Hepatocyte (in vitro differentiated cells): ENCODE measurements at regions not wholly inside any gene's neighbourhood (a gene's known extent, or its start where the extent isn't known, plus 50 kb on each side); places are given as distances from the start of the nearest gene placed in this dataset.
A peak's percentile ranks its signal among the peaks of the same experiment; 100 is the strongest.

Experiments
- DNase-seq: peaks from one replicate; pipeline ENCODE4 v3.0.0-alpha.2; 2016; ENCODE audit warnings: low spot score
- H2AFZ ChIP-seq: fragments of 200-600 bp; sonication (generic); 2 replicates; pipeline ENCODE4 v1.6.0; 2016; ENCODE audit warnings: antibody characterized with exemption, mild to moderate bottlenecking
- H3K27ac ChIP-seq: fragments of 200-600 bp; sonication (generic); 2 replicates; pipeline ENCODE4 v1.5.1; 2016; ENCODE audit warnings: mild to moderate bottlenecking
- H3K27me3 ChIP-seq: fragments of 200-600 bp; sonication (generic); 2 replicates; pipeline ENCODE4 v1.6.1; 2016
- H3K36me3 ChIP-seq: fragments of 200-600 bp; sonication (generic); replicated peaks from 2 replicates; pipeline ENCODE4 v1.5.1; 2016; ENCODE audit warnings: low read depth; ENCODE audit not compliant: insufficient read depth
- H3K4me1 ChIP-seq: fragments of 200-600 bp; sonication (generic); 2 replicates; pipeline ENCODE4 v1.5.1; 2016; ENCODE audit warnings: mild to moderate bottlenecking, moderate library complexity; ENCODE audit not compliant: insufficient read depth
- H3K4me2 ChIP-seq: fragments of 200-600 bp; sonication (generic); 2 replicates; pipeline ENCODE4 v1.6.0; 2016
- H3K4me3 ChIP-seq: fragments of 200-600 bp; sonication (generic); 2 replicates; pipeline ENCODE4 v1.5.1; 2016; ENCODE audit warnings: mild to moderate bottlenecking
- H3K79me2 ChIP-seq: fragments of 200-600 bp; sonication (generic); 2 replicates; pipeline ENCODE4 v1.6.0; 2017; ENCODE audit warnings: mild to moderate bottlenecking
- H3K9me2 ChIP-seq: fragments of 200-600 bp; sonication (generic); replicated peaks from 2 replicates; pipeline ENCODE4 v1.6.0; 2017; ENCODE audit warnings: mild to moderate bottlenecking; ENCODE audit not compliant: insufficient read depth
- H3K9me3 ChIP-seq: fragments of 200-600 bp; sonication (generic); 2 replicates; pipeline ENCODE4 v1.5.1; 2016; ENCODE audit warnings: low read depth, mild to moderate bottlenecking
- H4K20me1 ChIP-seq: fragments of 200-600 bp; sonication (generic); 2 replicates; pipeline ENCODE4 v1.6.0; 2016; ENCODE audit warnings: mild to moderate bottlenecking; ENCODE audit not compliant: insufficient read depth, poor library complexity, severe bottlenecking
- EZH2 ChIP-seq: fragments of 200-600 bp; sonication (generic); IDR thresholded peaks from 2 replicates; pipeline ENCODE4 v1.6.1; 2016; ENCODE audit warnings: antibody characterized with exemption, mild to moderate bottlenecking, borderline replicate concordance
- EZH2phosphoT487 ChIP-seq: fragments of 200-600 bp; sonication (generic); IDR thresholded peaks from one replicate; pipeline ENCODE4 v1.6.1; 2018; ENCODE audit warnings: antibody characterized with exemption, mild to moderate bottlenecking, low read depth, moderate library complexity; ENCODE audit not compliant: unreplicated experiment, severe bottlenecking
- WGBS: methylation state at CpG from one replicate; pipeline ENCODE4 v1.1.6; 2016; ENCODE audit warnings: low lambda C conversion rate; ENCODE audit errors: missing lambda C conversion rate; 5-methylcytosine and 5-hydroxymethylcytosine counted together
- TF ChIP-seq, protein P1 (sequence below): fragments of 200-600 bp; sonication (generic); IDR thresholded peaks from 2 replicates; pipeline ENCODE4 v1.5.1; 2016; ENCODE audit warnings: antibody characterized with exemption, mild to moderate bottlenecking; ENCODE audit not compliant: poor library complexity

DNA sequence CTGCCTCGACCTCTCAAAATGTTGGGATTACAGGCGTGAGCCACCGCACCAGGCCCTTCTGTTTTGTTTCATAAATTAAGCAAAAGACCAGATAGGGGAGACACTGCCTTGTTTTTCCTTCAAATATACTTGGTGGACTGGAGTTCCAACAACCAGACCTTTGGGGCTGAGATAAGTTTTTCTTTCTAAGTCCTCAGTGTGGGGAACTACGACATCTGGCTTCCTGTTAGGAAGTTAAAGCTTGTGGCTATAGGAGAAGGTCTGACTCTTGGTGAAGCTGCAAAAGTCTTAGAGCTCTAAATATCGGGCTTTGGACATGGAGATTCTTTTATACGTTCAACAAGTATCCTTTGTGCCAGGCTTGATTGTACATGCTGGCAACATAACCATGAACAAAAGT lies 64.1 kb upstream of the EED start:
- H3K36me3 ChIP-seq: no peaks in the 10 kb centered on the region
- H3K9me3 ChIP-seq: no peaks in the 10 kb centered on the region
- no peak overlapping the region for H3K27ac ChIP-seq
- no peaks in the 10 kb centered on the region for H4K20me1 ChIP-seq
- H3K4me3 ChIP-seq: no peak overlapping the region
- H3K9me2 ChIP-seq: no peaks in the 10 kb centered on the region
- no peaks in the 10 kb centered on the region for H3K27me3 ChIP-seq
- no peaks in the 10 kb centered on the region for H3K79me2 ChIP-seq
- no peak for TF ChIP-seq EZH2phosphoT487
- TF ChIP-seq, protein P1, sequence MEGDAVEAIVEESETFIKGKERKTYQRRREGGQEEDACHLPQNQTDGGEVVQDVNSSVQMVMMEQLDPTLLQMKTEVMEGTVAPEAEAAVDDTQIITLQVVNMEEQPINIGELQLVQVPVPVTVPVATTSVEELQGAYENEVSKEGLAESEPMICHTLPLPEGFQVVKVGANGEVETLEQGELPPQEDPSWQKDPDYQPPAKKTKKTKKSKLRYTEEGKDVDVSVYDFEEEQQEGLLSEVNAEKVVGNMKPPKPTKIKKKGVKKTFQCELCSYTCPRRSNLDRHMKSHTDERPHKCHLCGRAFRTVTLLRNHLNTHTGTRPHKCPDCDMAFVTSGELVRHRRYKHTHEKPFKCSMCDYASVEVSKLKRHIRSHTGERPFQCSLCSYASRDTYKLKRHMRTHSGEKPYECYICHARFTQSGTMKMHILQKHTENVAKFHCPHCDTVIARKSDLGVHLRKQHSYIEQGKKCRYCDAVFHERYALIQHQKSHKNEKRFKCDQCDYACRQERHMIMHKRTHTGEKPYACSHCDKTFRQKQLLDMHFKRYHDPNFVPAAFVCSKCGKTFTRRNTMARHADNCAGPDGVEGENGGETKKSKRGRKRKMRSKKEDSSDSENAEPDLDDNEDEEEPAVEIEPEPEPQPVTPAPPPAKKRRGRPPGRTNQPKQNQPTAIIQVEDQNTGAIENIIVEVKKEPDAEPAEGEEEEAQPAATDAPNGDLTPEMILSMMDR: no peak
- no peak for TF ChIP-seq EZH2
- DNase-seq: no peak
- no peak overlapping the region for H3K4me2 ChIP-seq
- 96% methylated on average over 6 of the region's 6 CpGs for WGBS
- peaks cover 13% of the 10 kb centered on the region for H3K4me1 ChIP-seq
- H2AFZ ChIP-seq: no peak overlapping the region

DNA sequence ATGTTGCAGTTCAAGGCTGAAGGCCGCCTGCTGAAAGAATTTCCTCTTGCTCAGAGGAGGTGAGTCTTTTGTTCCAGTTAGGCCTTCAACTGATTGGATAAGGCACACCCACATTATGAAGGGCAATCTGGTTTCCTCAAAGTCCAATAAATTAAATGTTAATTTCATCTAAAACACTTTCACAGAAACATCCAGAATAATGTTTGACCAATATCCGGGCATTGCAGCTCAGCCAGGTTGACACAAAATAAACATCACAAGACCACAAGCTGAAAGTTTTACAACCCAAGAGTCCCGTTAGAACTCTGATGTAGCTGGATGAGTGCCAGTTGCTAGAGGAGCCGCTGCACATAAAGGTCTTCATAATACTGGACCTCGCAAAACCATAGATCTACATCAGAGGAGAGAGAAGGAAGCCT lies 64.9 kb upstream of the EED start:
- Histone ChIP-seq H3K36me3 (no peaks in the 10 kb centered on the region), H4K20me1 (no peaks in the 10 kb centered on the region), H3K4me1 (peaks cover 15% of the 10 kb centered on the region), H3K27ac (no peak overlapping the region), H3K4me2 (no peak overlapping the region), H3K9me2 (no peaks in the 10 kb centered on the region), H3K79me2 (no peaks in the 10 kb centered on the region), H3K4me3 (no peak overlapping the region), H3K27me3 (no peaks in the 10 kb centered on the region), H3K9me3 (no peaks in the 10 kb centered on the region), H2AFZ (no peak overlapping the region)
- peak; percentile 25 for DNase-seq
- TF ChIP-seq, protein P1: no peak
- TF ChIP-seq EZH2phosphoT487 (no peak), EZH2 (no peak)
- 57% methylated on average over 5 of the region's 5 CpGs for WGBS

DNA sequence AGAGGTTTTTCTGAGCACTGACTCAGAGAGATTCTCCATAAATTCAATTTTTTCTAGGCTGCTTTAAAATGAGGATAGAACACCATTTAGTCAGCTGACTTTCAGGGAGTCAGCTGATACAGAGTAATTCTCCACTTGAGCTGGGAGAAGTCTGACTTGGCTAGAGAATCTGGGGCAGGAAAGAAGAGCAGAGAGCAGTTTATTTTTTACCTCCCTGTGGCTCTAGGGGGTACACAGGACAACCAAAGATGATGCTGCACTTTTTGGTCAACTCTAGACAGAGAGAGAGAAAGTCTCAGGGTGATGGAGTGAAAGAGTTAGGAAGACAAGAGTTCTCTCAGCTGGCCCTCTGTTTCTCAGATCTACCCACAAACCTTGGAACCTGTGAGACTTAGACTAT lies 67.3 kb upstream of the EED start:
- Histone ChIP-seq H3K4me2 (no peak overlapping the region), H2AFZ (no peak overlapping the region), H3K27me3 (no peaks in the 10 kb centered on the region), H3K27ac (no peak overlapping the region), H3K4me3 (no peak overlapping the region), H3K9me2 (no peaks in the 10 kb centered on the region), H3K79me2 (no peaks in the 10 kb centered on the region), H3K36me3 (no peaks in the 10 kb centered on the region), H4K20me1 (no peaks in the 10 kb centered on the region), H3K9me3 (no peaks in the 10 kb centered on the region), H3K4me1 (peaks cover 15% of the 10 kb centered on the region)
- TF ChIP-seq EZH2phosphoT487 (no peak), EZH2 (no peak)
- TF ChIP-seq, protein P1: no peak
- DNase-seq: no peak
